Loucy (cell line): ENCODE measurements at regions not wholly inside any gene's neighbourhood (a gene's known extent, or its start where the extent isn't known, plus 50 kb on each side); places are given as distances from the start of the nearest gene placed in this dataset.

Source experiments
- H2AFZ ChIP-seq: fragments of 200-600 bp; sonication (generic); 2 replicates; pipeline ENCODE4 v1.6.0; 2016; ENCODE audit warnings: antibody characterized with exemption, mild to moderate bottlenecking, low read length, moderate library complexity
- H3F3A ChIP-seq: fragments of 200-600 bp; 2 replicates; pipeline ENCODE4 v1.6.0; 2016; ENCODE audit warnings: antibody characterized with exemption, low read depth, mild to moderate bottlenecking
- H3K27me3 ChIP-seq: fragments of 200-600 bp; sonication (generic); 2 replicates; pipeline ENCODE4 v1.6.1; 2014; ENCODE audit warnings: low read length, mild to moderate bottlenecking; ENCODE audit not compliant: insufficient read depth, poor library complexity, severe bottlenecking
- H3K36me3 ChIP-seq: fragments of 200-600 bp; sonication (generic); 2 replicates; pipeline ENCODE4 v1.6.1; 2016; ENCODE audit warnings: low read length; ENCODE audit not compliant: insufficient read depth
- H3K4me1 ChIP-seq: fragments of 200-600 bp; sonication (generic); 2 replicates; pipeline ENCODE4 v1.5.1; 2014; ENCODE audit warnings: low read length, mild to moderate bottlenecking; ENCODE audit not compliant: insufficient read depth, poor library complexity, severe bottlenecking
- H3K4me2 ChIP-seq: fragments of 200-600 bp; sonication (generic); 2 replicates; pipeline ENCODE4 v1.6.0; 2014; ENCODE audit warnings: antibody characterized with exemption, low read length, low read depth, mild to moderate bottlenecking; ENCODE audit not compliant: poor library complexity, severe bottlenecking
- H3K4me3 ChIP-seq: fragments of 200-600 bp; sonication (generic); 2 replicates; pipeline ENCODE4 v1.5.1; 2014; ENCODE audit warnings: low read length, mild to moderate bottlenecking, mixed read lengths; ENCODE audit not compliant: poor library complexity, severe bottlenecking
- H3K79me2 ChIP-seq: fragments of 200-600 bp; sonication (generic); 2 replicates; pipeline ENCODE4 v1.6.1; 2014; ENCODE audit warnings: low read length; ENCODE audit not compliant: insufficient read depth
- H3K9ac ChIP-seq: fragments of 200-600 bp; sonication (generic); 2 replicates; pipeline ENCODE4 v1.6.0; 2014; ENCODE audit warnings: mild to moderate bottlenecking, low read depth, low read length, moderate library complexity; ENCODE audit not compliant: poor library complexity, severe bottlenecking
- H3K9me2 ChIP-seq: fragments of 200-600 bp; sonication (generic); replicated peaks from 2 replicates; pipeline ENCODE4 v1.6.1; 2016; ENCODE audit warnings: low read depth, low read length, mixed read lengths
- H3K9me3 ChIP-seq: fragments of 200-600 bp; sonication (generic); 2 replicates; pipeline ENCODE4 v1.6.1; 2014; ENCODE audit warnings: mild to moderate bottlenecking, antibody characterized with exemption, low read length, low read depth; ENCODE audit not compliant: insufficient read depth
- H4K20me1 ChIP-seq: fragments of 200-600 bp; sonication (generic); 2 replicates; pipeline ENCODE4 v1.6.0; 2014; ENCODE audit warnings: antibody characterized with exemption, low read length, mild to moderate bottlenecking; ENCODE audit not compliant: insufficient read depth, poor library complexity, severe bottlenecking
- EZH2phosphoT487 ChIP-seq: fragments of 200-600 bp; IDR thresholded peaks from 2 replicates; pipeline ENCODE4 v1.6.1; 2018; ENCODE audit warnings: antibody characterized with exemption, mild to moderate bottlenecking, moderate library complexity, borderline replicate concordance
- TF ChIP-seq, protein P1 (sequence below): fragments of 200-600 bp; sonication (generic); conservative IDR thresholded peaks from 2 replicates; pipeline ENCODE4 v1.5.1; 2014; ENCODE audit warnings: mild to moderate bottlenecking, antibody characterized with exemption, low read length

DNA sequence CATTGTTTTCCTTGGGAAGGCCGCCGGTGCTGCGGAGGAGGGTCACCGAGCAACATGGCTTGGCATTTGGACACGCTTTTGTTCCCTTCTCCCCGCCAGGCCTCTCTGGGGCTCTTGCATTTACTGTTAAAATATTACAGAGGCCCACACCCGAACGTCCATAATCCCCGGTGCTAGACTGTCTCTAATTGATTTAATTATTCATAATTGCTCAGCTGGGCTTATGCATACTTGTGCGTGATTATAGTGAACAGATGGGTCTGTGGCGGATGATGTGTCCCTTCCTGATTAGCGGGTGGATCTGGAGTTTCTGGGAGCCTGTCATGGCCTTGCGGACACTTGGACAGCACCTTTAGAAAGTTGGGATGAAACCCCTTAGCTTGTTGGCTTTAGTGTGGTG, 100.2 kb upstream of the MSX1 start:
- Histone ChIP-seq H3K27me3 (no peaks in the 10 kb centered on the region), H3K9ac (no peak overlapping the region)

GRCh38 chr4:4758681-4759080, 100.8 kb upstream of the MSX1 start:
- Histone ChIP-seq H3K27me3 (no peaks in the 10 kb centered on the region), H3K4me2 (no peak overlapping the region), H3K36me3 (no peaks in the 10 kb centered on the region), H3K9ac (no peak overlapping the region), H3K9me2 (no peaks in the 10 kb centered on the region), H3K4me1 (no peaks in the 10 kb centered on the region), H4K20me1 (no peaks in the 10 kb centered on the region), H3K79me2 (no peaks in the 10 kb centered on the region), H2AFZ (no peak overlapping the region), H3K4me3 (no peak overlapping the region), H3K9me3 (no peaks in the 10 kb centered on the region), H3F3A (no peaks in the 10 kb centered on the region)
- TF ChIP-seq EZH2phosphoT487, result no peak
- TF ChIP-seq, protein P1, sequence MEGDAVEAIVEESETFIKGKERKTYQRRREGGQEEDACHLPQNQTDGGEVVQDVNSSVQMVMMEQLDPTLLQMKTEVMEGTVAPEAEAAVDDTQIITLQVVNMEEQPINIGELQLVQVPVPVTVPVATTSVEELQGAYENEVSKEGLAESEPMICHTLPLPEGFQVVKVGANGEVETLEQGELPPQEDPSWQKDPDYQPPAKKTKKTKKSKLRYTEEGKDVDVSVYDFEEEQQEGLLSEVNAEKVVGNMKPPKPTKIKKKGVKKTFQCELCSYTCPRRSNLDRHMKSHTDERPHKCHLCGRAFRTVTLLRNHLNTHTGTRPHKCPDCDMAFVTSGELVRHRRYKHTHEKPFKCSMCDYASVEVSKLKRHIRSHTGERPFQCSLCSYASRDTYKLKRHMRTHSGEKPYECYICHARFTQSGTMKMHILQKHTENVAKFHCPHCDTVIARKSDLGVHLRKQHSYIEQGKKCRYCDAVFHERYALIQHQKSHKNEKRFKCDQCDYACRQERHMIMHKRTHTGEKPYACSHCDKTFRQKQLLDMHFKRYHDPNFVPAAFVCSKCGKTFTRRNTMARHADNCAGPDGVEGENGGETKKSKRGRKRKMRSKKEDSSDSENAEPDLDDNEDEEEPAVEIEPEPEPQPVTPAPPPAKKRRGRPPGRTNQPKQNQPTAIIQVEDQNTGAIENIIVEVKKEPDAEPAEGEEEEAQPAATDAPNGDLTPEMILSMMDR, result no peak

More for the DNA sequence above, 100.2 kb upstream of the MSX1 start:
- no peaks in the 10 kb centered on the region for H3K36me3 ChIP-seq
- no peaks in the 10 kb centered on the region for H3K9me2 ChIP-seq
- H3K79me2 ChIP-seq, result no peaks in the 10 kb centered on the region
- TF ChIP-seq EZH2phosphoT487, result no peak
- TF ChIP-seq, protein P1, result no peak
- H3K9me3 ChIP-seq, result no peaks in the 10 kb centered on the region
- no peak overlapping the region for H2AFZ ChIP-seq
- no peaks in the 10 kb centered on the region for H3K4me1 ChIP-seq
- H4K20me1 ChIP-seq, result no peaks in the 10 kb centered on the region
- H3F3A ChIP-seq, result no peaks in the 10 kb centered on the region
- H3K4me3 ChIP-seq, result no peak overlapping the region
- H3K4me2 ChIP-seq, result no peak overlapping the region

DNA sequence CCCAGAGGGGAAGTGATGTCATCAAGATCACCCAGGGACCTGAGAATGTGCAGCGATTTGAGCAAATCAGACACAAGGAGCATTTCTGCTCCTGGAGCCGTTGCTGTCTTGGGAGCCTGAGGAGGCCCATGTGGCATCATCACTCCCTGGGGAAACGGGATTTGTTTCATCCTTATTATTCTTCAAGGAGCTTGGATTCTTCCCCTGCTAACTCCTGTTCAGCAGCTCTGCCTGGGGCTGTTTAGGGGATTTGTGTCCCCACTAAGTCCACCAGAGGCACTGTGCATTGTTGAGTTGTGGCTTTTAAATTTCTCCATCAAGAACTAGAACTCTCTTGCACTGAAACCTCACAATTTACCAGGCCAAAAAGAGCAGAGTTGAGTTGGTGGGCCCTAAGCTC, 104.2 kb upstream of the MSX1 start:
- Histone ChIP-seq H3K9ac (no peak overlapping the region), H3K4me3 (no peak overlapping the region), H3K79me2 (no peaks in the 10 kb centered on the region), H2AFZ (no peak overlapping the region), H3K9me2 (no peaks in the 10 kb centered on the region), H3K4me1 (no peaks in the 10 kb centered on the region), H3F3A (no peaks in the 10 kb centered on the region), H3K4me2 (no peak overlapping the region), H3K9me3 (no peaks in the 10 kb centered on the region), H3K27me3 (no peaks in the 10 kb centered on the region), H3K36me3 (no peaks in the 10 kb centered on the region), H4K20me1 (no peaks in the 10 kb centered on the region)
- no peak for TF ChIP-seq EZH2phosphoT487
- TF ChIP-seq, protein P1, result no peak
